CD4-positive, alpha-beta memory T cell (primary cell): ENCODE measurements at regions not wholly inside any gene's neighbourhood (a gene's known extent, or its start where the extent isn't known, plus 50 kb on each side); places are given as distances from the start of the nearest gene placed in this dataset.

Source experiments
- CTCF ChIA-PET: fragments of 350-600 bp; sonication (Branson Sonifier 250); formaldehyde crosslinking; loops from one replicate; lab custom pipeline; 2021; ENCODE audit warnings: inconsistent platforms; ENCODE audit not compliant: partially characterized antibody; lab: Charles Lee
- POLR2A ChIA-PET: fragments of 350-600 bp; sonication (Branson Sonifier 250); formaldehyde crosslinking; loops from one replicate; lab custom pipeline; 2021; ENCODE audit not compliant: partially characterized antibody; lab: Charles Lee
- DNase-seq, 5 donors: peaks; one replicate each; pipeline versions ENCODE4 v3.0.0 to v3.0.0-alpha.2; 2020 to 2022; ENCODE audit warnings: mixed read lengths in 1 of 5
- H3K27ac ChIP-seq: one replicate; pipeline ENCODE4 v1.7.0; 2013; ENCODE audit warnings: low read depth, low read length
- H3K27me3 ChIP-seq: 2 replicates; pipeline ENCODE4 v1.7.0; 2013; ENCODE audit warnings: mild to moderate bottlenecking, low read length, moderate library complexity; ENCODE audit not compliant: insufficient read depth
- H3K36me3 ChIP-seq: 2 replicates; pipeline ENCODE4 v1.7.0; 2013; ENCODE audit warnings: mild to moderate bottlenecking, low read length, moderate library complexity; ENCODE audit not compliant: insufficient read depth
- H3K4me1 ChIP-seq: 2 replicates; pipeline ENCODE4 v1.7.0; 2013; ENCODE audit warnings: mild to moderate bottlenecking, low read length, moderate library complexity; ENCODE audit not compliant: insufficient read depth
- H3K4me3 ChIP-seq, 2 donors: one replicate each; pipeline ENCODE4 v1.7.0; 2013; ENCODE audit warnings: low read length in 2 of 2, mild to moderate bottlenecking in 1 of 2
- H3K9me3 ChIP-seq, 2 donors: one replicate each; pipeline ENCODE4 v1.7.0; 2013; ENCODE audit warnings: low read length in 2 of 2, control low read depth in 1 of 2; ENCODE audit not compliant: control insufficient read depth in 1 of 2
- H3K27ac Mint-ChIP-seq, 7 donors: one replicate each; pipeline ENCODE4 v1.8.0; 2020 to 2021; ENCODE audit warnings: mixed read lengths in 7 of 7, mild to moderate bottlenecking in 6 of 7, inconsistent platforms in 3 of 7, moderate library complexity in 3 of 7
- H3K27me3 Mint-ChIP-seq, 2 donors: one replicate each; pipeline ENCODE4 v1.8.0; 2020 to 2021; ENCODE audit warnings: mixed read lengths in 2 of 2
- H3K36me3 Mint-ChIP-seq, 2 donors: one replicate each; pipeline ENCODE4 v1.8.0; 2020 to 2021; ENCODE audit warnings: mixed read lengths in 2 of 2, inconsistent platforms in 1 of 2, mild to moderate bottlenecking in 1 of 2
- H3K4me1 Mint-ChIP-seq, 4 donors: one replicate each; pipeline ENCODE4 v1.8.0; 2020 to 2021; ENCODE audit warnings: mixed read lengths in 4 of 4, mild to moderate bottlenecking in 1 of 4
- H3K4me3 Mint-ChIP-seq, 8 donors: one replicate each; pipeline ENCODE4 v1.8.0; 2020 to 2021; ENCODE audit warnings: mixed read lengths in 8 of 8, mild to moderate bottlenecking in 7 of 8, moderate library complexity in 6 of 8, inconsistent platforms in 3 of 8
- H3K9me3 Mint-ChIP-seq, 8 donors: one replicate each; pipeline ENCODE4 v1.8.0; 2020 to 2021; ENCODE audit warnings: mixed read lengths in 8 of 8, mild to moderate bottlenecking in 5 of 8, inconsistent platforms in 3 of 8, moderate library complexity in 1 of 8
- intact Hi-C: fragments of 100-400 bp; cut with micrococcal nuclease; formaldehyde crosslinking; loops from one replicate; pipeline ENCODE4 v1.15.1; 2023

GRCh38 chr1:79524126-79524525 is 517.6 kb upstream of the ADGRL4 start:
- peaks cover 0 to 11% (median 7%) of the 10 kb centered on the region in 8 donors for H3K9me3 Mint-ChIP-seq
- Histone ChIP-seq H3K27ac (no peak overlapping the region), H3K36me3 (no peaks in the 10 kb centered on the region), H3K4me1 (no peaks in the 10 kb centered on the region), H3K9me3 (no peaks in the 10 kb centered on the region), H3K27me3 (no peaks in the 10 kb centered on the region), H3K4me3 (no peak overlapping the region)
- no peak overlapping the region for H3K4me3 Mint-ChIP-seq
- ChIA-PET POLR2A (no interaction called here), CTCF (no interaction called here)
- H3K36me3 Mint-ChIP-seq, result no peaks in the 10 kb centered on the region
- no peak overlapping the region for H3K27ac Mint-ChIP-seq
- intact Hi-C loops, result no loop called here
- no peaks in the 10 kb centered on the region for H3K27me3 Mint-ChIP-seq
- no peaks in the 10 kb centered on the region for H3K4me1 Mint-ChIP-seq
- no peak for DNase-seq

- no peaks in the 10 kb centered on the region for H3K4me1 Mint-ChIP-seq
- intact Hi-C loops, result no loop called here
These were observed 512.7 kb upstream of the ADGRL4 start for GRCh38 chr1:79519084-79519760.

GRCh38 chr1:79517470-79518224 is 511.1 kb upstream of the ADGRL4 start:
- intact Hi-C loops, result no loop called here
- POLR2A ChIA-PET, result no interaction called here
- CTCF ChIA-PET, result no interaction called here

More at GRCh38 chr1:79519084-79519760, 512.7 kb upstream of the ADGRL4 start:
- H3K4me3 ChIP-seq, result no peak overlapping the region
- H3K27me3 ChIP-seq, result no peaks in the 10 kb centered on the region
- Mint-ChIP-seq H3K36me3 (no peaks in the 10 kb centered on the region), H3K9me3 (peaks cover 0 to 16% (median 8%) of the 10 kb centered on the region in 8 donors), H3K27me3 (peaks cover 0 to 1% of the 10 kb centered on the region in 2 donors), H3K27ac (no peak overlapping the region), H3K4me3 (no peak overlapping the region)
- ChIA-PET POLR2A (no interaction called here), CTCF (no interaction called here)
- DNase-seq, result no peak
- no peak overlapping the region for H3K27ac ChIP-seq
- no peaks in the 10 kb centered on the region for H3K36me3 ChIP-seq
- no peaks in the 10 kb centered on the region for H3K4me1 ChIP-seq
- H3K9me3 ChIP-seq, result no peaks in the 10 kb centered on the region

DNA sequence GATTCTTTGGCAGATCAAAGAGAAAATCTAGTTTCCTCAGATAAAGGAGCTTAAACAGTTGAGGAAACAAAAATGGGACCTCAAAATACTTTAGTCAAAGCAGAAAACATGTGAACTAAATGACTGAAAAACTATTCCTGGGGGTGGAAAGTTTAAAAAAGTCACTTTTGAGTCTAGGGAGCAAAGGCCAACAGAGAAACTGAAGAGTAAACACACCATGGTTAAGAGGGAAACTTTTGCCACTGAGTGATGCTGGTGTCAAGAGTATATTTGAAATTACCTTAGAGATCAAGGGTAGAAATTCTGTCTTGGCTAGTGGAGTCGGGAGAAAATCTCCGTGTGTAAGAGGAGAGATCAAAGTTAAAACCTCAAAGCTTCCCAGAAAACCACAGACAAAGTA is 501.2 kb upstream of the ADGRL4 start:
- DNase-seq, result no peak
- Histone ChIP-seq H3K4me1 (no peaks in the 10 kb centered on the region), H3K27me3 (no peaks in the 10 kb centered on the region), H3K27ac (no peak overlapping the region), H3K36me3 (no peaks in the 10 kb centered on the region), H3K4me3 (no peak overlapping the region), H3K9me3 (no peaks in the 10 kb centered on the region)
- ChIA-PET POLR2A (no interaction called here), CTCF (no interaction called here)
- no peaks in the 10 kb centered on the region for H3K36me3 Mint-ChIP-seq
- H3K9me3 Mint-ChIP-seq, result peaks cover 0 to 5% (median 0%) of the 10 kb centered on the region in 8 donors
- H3K4me3 Mint-ChIP-seq, result no peak overlapping the region
- H3K4me1 Mint-ChIP-seq, result no peaks in the 10 kb centered on the region
- H3K27ac Mint-ChIP-seq, result no peak overlapping the region
- H3K27me3 Mint-ChIP-seq, result no peaks in the 10 kb centered on the region
- intact Hi-C loops, result no loop called here

More at GRCh38 chr1:79517470-79518224, 511.1 kb upstream of the ADGRL4 start:
- peaks cover 0 to 16% (median 7%) of the 10 kb centered on the region in 8 donors for H3K9me3 Mint-ChIP-seq
- H3K4me3 Mint-ChIP-seq, result no peak overlapping the region
- no peaks in the 10 kb centered on the region for H3K9me3 ChIP-seq
- no peaks in the 10 kb centered on the region for H3K36me3 Mint-ChIP-seq
- H3K27me3 Mint-ChIP-seq, result peaks cover 0 to 1% of the 10 kb centered on the region in 2 donors
- H3K4me1 Mint-ChIP-seq, result no peaks in the 10 kb centered on the region
- no peak overlapping the region for H3K27ac Mint-ChIP-seq
- DNase-seq, result no peak
- H3K36me3 ChIP-seq, result no peaks in the 10 kb centered on the region
- no peaks in the 10 kb centered on the region for H3K27me3 ChIP-seq
- H3K4me3 ChIP-seq, result no peak overlapping the region
- H3K4me1 ChIP-seq, result no peaks in the 10 kb centered on the region
- H3K27ac ChIP-seq, result no peak overlapping the region

DNA sequence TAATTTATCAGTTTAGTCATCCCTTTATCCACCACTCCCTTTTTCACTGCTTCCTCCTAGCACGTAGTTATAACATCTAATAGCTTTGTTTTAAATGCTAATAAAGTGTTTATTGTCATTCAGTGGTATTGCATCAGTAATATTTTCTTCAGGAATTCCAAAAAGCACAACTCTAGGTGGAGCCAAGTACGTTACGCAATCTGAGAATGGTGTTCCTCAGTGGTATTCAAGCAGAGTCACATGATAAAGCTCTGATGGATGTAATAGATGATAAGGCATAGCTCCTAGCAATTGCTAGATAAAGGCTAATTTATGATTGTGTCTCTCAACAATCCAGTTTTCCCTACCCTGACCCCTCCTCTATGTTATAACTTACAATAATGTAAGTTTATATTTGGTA is 494.6 kb upstream of the ADGRL4 start:
- no peak overlapping the region for H3K27ac Mint-ChIP-seq
- peaks cover 0 to 3% (median 0%) of the 10 kb centered on the region in 8 donors for H3K9me3 Mint-ChIP-seq

DNA sequence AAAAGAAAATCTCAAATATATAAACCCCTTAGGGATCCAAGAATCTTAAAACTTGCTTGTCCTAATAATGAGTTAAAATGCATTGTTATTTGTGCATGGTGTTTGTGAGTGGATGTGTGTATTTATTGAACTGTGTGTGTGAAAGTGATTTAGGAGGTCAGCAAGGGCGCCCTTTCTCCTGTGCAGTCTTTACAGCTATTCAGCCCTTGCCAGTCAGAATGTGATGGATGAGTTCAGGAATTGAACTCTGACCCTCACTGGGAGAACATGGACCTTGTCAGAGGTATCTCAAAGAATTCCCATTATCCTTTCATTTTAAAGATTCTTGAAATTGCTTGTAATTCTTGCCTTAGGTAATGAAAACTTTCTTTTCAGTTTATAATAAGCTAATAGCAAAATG is 493.0 kb upstream of the ADGRL4 start:
- ChIA-PET CTCF (no interaction called here), POLR2A (no interaction called here)
- H3K27me3 ChIP-seq, result no peaks in the 10 kb centered on the region
- Mint-ChIP-seq H3K4me3 (no peak overlapping the region), H3K27ac (no peak overlapping the region), H3K9me3 (peaks cover 0 to 3% (median 0%) of the 10 kb centered on the region in 8 donors), H3K4me1 (no peaks in the 10 kb centered on the region), H3K27me3 (no peaks in the 10 kb centered on the region), H3K36me3 (no peaks in the 10 kb centered on the region)
- no peak overlapping the region for H3K27ac ChIP-seq
- H3K36me3 ChIP-seq, result no peaks in the 10 kb centered on the region
- H3K4me3 ChIP-seq, result no peak overlapping the region
- H3K9me3 ChIP-seq, result no peaks in the 10 kb centered on the region
- no peak for DNase-seq
- intact Hi-C loops, result no loop called here
- H3K4me1 ChIP-seq, result no peaks in the 10 kb centered on the region

More for the DNA sequence above, 494.6 kb upstream of the ADGRL4 start:
- no peak overlapping the region for H3K4me3 ChIP-seq
- H3K9me3 ChIP-seq, result no peaks in the 10 kb centered on the region
- Mint-ChIP-seq H3K4me3 (no peak overlapping the region), H3K4me1 (no peaks in the 10 kb centered on the region), H3K36me3 (no peaks in the 10 kb centered on the region), H3K27me3 (no peaks in the 10 kb centered on the region)
- DNase-seq, result no peak
- H3K27ac ChIP-seq, result no peak overlapping the region
- intact Hi-C loops, result no loop called here
- H3K4me1 ChIP-seq, result no peaks in the 10 kb centered on the region
- ChIA-PET POLR2A (no interaction called here), CTCF (no interaction called here)
- H3K27me3 ChIP-seq, result no peaks in the 10 kb centered on the region
- H3K36me3 ChIP-seq, result no peaks in the 10 kb centered on the region

GRCh38 chr1:79497193-79497773 is 490.8 kb upstream of the ADGRL4 start:
- Histone ChIP-seq H3K4me1 (no peaks in the 10 kb centered on the region), H3K27ac (no peak overlapping the region), H3K9me3 (no peaks in the 10 kb centered on the region), H3K27me3 (no peaks in the 10 kb centered on the region), H3K36me3 (no peaks in the 10 kb centered on the region), H3K4me3 (no peak overlapping the region)
- peaks cover 0 to 6% (median 0%) of the 10 kb centered on the region in 8 donors for H3K9me3 Mint-ChIP-seq
- intact Hi-C loops, result no loop called here
- no peak for DNase-seq
- H3K4me3 Mint-ChIP-seq, result no peak overlapping the region
- POLR2A ChIA-PET, result no interaction called here
- CTCF ChIA-PET, result no interaction called here
- no peaks in the 10 kb centered on the region for H3K27me3 Mint-ChIP-seq
- H3K4me1 Mint-ChIP-seq, result no peaks in the 10 kb centered on the region
- H3K27ac Mint-ChIP-seq, result no peak overlapping the region
- no peaks in the 10 kb centered on the region for H3K36me3 Mint-ChIP-seq
